Coronary artery (tissue), 2 donors: ENCODE measurements at regions not wholly inside any gene's neighbourhood (a gene's known extent, or its start where the extent isn't known, plus 50 kb on each side); places are given as distances from the start of the nearest gene placed in this dataset.

Source experiments
- DNase-seq: peaks from one replicate; pipeline ENCODE4 v3.0.0-alpha.2; 2017; ENCODE audit warnings: low spot score
- H3K27ac ChIP-seq, 2 donors: fragments of 200-600 bp; sonication (generic); one replicate each; pipeline ENCODE4 v1.5.1; 2016 to 2019
- H3K4me3 ChIP-seq: fragments of 200-600 bp; sonication (generic); 2 replicates; pipeline ENCODE4 v1.5.1; 2016; ENCODE audit warnings: mild to moderate bottlenecking, moderate library complexity
- TF ChIP-seq, protein P1 (sequence below): fragments of 200-600 bp; sonication (generic); IDR thresholded peaks from one replicate; pipeline ENCODE4 v1.5.1; 2019; ENCODE audit warnings: antibody characterized with exemption

DNA sequence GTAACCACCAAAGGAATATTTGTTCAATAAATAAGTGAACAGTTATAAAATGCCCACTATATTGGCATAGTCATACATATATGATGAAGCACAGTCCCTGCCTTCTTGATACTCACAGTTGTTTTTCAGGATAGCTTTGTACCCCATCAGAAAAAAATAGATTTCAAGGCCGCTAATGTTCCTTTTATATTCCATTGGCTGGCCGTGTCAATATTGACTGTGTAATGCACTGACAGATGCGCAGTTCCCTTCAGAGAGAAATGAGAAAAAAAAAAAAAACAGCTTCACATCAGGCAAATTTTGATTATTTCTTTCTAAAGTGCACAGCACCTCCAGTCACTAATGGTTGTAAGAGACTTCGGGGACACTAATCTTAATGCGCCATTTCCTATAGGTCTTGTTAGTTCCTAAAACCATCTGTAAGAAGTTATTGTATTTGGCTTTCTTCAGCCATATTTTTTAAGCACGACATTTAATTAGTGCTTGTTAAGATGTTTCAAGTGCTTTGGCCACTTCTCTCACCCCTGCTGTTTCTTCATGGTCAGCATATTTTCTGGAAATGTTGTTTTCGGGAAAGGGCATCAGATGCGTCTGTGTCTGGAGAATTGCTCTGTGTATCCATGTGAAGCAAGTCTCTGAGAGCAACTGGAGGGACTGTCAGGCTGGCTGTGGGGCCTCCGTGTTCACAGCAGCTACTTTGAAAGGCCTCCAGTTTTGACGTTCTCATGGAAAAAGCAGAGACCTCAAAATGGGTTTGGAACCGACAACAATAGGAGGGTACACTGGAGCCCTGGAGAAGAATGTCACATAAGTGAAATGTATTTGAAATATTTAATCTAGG lies 378.3 kb downstream of the MTX2 start:
- H3K27ac ChIP-seq, result no peak overlapping the region
- no peak for DNase-seq
- TF ChIP-seq, protein P1, sequence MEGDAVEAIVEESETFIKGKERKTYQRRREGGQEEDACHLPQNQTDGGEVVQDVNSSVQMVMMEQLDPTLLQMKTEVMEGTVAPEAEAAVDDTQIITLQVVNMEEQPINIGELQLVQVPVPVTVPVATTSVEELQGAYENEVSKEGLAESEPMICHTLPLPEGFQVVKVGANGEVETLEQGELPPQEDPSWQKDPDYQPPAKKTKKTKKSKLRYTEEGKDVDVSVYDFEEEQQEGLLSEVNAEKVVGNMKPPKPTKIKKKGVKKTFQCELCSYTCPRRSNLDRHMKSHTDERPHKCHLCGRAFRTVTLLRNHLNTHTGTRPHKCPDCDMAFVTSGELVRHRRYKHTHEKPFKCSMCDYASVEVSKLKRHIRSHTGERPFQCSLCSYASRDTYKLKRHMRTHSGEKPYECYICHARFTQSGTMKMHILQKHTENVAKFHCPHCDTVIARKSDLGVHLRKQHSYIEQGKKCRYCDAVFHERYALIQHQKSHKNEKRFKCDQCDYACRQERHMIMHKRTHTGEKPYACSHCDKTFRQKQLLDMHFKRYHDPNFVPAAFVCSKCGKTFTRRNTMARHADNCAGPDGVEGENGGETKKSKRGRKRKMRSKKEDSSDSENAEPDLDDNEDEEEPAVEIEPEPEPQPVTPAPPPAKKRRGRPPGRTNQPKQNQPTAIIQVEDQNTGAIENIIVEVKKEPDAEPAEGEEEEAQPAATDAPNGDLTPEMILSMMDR, result no peak

GRCh38 chr2:176648700-176649297 lies 379.6 kb downstream of the MTX2 start:
- TF ChIP-seq, protein P1, result no peak
- no peak overlapping the region for H3K27ac ChIP-seq
- DNase-seq, result no peak
- H3K4me3 ChIP-seq, result no peak overlapping the region

More for the DNA sequence above, 378.3 kb downstream of the MTX2 start:
- no peak overlapping the region for H3K4me3 ChIP-seq

DNA sequence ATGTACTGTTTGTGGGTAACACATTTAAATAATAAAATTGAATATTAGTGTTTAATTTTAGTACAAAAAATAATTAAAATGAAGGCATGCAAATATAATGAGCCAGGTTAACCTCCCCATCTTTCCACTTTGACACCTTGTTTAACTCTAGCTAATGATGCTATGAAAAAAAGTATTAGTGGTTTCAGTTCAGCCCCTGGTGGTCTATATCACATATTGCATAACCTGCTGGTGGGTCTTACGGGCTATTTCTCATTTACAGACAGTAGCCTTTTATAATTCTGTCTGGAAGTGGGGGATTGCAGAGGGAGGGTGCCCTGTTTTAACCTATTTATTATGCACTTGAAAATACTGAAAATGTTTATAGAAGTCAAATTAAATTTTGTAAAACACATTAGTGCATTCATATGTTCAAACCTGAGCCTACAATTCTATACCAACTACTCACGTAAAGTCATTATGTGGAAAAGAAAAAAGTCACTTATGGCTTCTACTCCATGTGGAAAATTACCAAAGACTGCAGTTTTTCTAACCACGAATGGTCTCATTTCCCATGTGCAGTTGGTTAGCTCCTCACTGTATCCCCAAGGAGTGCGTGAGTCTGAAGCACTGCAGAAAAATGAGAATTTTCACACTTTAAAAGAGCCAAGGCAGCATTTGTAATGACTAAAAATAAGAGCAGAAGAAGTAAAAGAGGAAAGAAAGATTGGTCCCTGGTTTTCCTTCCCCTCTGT lies 381.0 kb downstream of the MTX2 start:
- Histone ChIP-seq H3K4me3 (no peak overlapping the region), H3K27ac (no peak overlapping the region)
- DNase-seq, result no peak
- TF ChIP-seq, protein P1, result no peak

- DNase-seq, result no peak
- Histone ChIP-seq H3K27ac (no peak overlapping the region), H3K4me3 (no peak overlapping the region)
- TF ChIP-seq, protein P1, result no peak
Observed at GRCh38 chr2:176650838-176651555, 381.8 kb downstream of the MTX2 start.

DNA sequence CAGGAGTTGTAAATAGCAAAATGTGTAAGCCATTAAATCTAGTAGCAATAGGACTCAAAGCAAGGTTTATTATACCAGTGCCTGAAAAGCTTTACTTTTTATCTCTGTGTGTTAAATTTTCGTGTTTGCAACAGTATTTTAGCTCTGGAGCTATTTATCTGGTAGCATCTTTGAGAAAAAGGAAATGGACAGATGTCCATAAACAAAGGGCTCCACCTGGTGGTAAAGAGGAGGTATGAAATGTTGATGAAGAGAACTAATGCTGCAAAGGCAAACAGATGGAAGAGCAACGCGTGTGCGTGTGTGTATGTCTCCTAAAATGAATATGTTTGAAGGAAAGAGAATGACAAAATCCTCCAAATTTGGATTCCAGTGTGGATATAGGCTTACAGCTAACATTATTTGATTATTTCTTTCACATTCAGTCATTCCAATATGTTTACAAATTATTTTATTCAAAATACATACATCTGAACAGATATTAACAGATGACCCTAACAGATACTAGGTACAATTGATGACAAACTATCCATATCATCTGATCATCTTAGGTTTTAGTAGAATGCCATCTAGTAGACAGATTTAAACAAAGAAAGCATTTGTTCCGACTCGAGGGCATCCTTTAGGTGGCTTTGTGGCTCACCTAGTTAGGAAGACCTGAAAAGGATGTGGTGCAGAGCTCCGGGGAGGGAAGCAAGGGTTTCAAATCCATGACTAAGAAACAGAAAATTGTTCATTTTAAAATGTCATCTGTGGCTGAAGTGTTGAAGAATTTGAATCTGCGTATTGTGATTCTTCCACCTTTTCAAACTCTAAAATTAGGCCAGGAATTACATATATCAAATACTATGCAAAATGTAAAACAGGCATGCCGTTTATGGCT lies 383.3 kb downstream of the MTX2 start:
- TF ChIP-seq, protein P1, result peak; percentile 38
- DNase-seq, result no peak
- no peak overlapping the region for H3K4me3 ChIP-seq
- no peak overlapping the region for H3K27ac ChIP-seq
